NCI-H2107 treated with DMSO at 0.1 percent for 48 hours (cell line): ENCODE measurements at regions not wholly inside any gene's neighbourhood (a gene's known extent, or its start where the extent isn't known, plus 50 kb on each side); places are given as distances from the start of the nearest gene placed in this dataset.
"Not testable (repeated sequence)": the region's sequence is repeated elsewhere in the genome, so short reads cannot be mapped to it uniquely, and the experiment has no call there.

Experiments
- DNase-seq: peaks from one replicate; lab custom pipeline; 2025; ENCODE audit not compliant: unreplicated experiment; lab: John Stamatoyannopoulos, UW

DNA sequence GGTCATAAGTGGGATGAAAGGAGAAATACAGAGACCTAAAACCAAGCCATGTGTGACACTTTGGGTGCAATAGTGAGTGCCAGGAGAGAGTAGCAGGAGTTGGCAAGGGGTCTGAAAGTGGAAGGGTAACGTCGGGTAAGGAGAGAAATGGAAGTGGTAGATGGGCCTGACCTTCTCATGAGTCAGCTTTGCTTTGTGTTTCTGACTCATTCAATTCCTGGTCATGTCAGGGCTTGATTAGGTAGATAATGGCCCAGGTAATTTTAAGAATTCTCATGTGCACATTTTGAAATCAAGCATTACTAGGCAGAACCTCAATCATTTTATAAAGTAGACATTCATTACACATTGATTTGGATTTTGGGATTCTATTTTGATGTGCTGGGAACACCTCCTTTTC, 262.5 kb downstream of the SOX2 start:
- no peak for DNase-seq

DNA sequence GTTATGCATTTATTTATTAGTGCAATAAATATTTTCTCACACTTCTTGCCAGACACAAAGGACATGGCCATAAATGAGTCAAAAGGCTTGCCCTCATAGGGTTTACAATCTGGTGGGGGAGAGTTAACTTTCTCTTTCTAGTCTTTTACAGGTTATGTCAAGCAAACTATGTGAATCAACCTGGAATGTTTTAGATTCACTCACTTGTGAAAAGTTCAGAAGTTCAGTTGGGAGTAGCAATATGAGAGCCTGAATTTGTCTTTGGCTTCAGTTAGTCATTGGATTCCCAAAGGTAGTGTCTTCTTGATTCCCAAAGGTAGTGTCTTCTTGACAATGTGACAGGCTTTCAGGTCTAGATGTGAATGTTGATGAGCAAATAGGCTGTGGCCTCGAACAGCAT, 264.8 kb downstream of the SOX2 start:
- no peak for DNase-seq

DNA sequence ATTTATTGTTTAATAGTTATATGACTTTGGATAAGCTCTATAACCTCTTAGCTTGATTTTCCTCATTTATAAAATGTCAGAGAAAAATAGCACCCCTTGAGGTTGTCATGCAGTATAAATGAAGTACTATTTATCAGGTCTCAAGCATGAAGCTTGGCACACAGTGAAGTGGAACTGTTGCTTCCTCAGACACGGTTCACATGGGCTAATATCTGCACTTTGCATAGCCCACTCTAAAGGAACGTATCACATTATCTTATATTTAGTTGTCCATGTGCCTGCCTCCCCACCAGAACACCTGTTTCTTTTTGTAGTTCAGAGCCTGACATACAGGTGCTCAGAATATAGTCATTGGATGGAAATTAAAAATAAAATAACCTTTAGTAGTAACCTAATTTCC, 273.7 kb downstream of the SOX2 start:
- no peak for DNase-seq

DNA sequence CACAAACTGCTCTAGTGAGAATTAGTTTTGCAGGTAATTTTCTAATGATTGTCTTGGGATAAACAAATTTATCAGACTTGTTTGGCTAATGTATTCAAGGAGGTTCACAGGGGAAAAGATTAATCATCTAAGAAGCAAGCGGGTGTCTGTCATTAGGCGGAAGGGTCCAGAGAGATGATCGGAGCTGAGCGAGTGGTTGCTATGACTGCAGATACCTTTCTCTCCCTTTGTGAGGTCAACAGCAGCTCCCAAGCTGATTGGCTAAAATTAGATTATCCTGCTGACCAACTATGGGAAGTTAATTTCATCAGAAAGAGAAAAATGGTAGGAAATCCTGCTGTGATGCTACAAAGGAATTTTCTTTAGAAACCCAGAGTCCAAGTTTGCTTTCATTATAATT, 276.0 kb downstream of the SOX2 start:
- no peak for DNase-seq

DNA sequence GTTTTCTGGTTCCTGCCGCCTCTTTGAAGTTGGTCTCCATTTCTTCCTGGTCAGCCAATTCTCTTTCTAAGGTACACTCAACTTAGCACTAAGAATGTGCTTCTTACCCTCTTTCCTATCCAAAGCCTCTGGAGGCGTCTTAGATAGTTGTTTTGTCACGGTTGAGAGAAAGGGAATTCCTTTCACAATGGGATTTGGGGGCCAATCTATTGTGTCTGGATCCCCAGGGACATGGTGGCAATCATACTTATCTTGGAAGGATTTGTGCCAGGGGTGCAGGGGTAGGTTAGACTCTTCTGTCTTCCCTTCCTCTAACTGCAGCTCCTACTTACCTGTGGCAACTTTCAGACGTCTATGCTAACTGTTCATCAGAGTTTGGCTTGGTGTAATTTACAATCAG, 287.1 kb downstream of the SOX2 start:
- DNase-seq, result no peak

DNA sequence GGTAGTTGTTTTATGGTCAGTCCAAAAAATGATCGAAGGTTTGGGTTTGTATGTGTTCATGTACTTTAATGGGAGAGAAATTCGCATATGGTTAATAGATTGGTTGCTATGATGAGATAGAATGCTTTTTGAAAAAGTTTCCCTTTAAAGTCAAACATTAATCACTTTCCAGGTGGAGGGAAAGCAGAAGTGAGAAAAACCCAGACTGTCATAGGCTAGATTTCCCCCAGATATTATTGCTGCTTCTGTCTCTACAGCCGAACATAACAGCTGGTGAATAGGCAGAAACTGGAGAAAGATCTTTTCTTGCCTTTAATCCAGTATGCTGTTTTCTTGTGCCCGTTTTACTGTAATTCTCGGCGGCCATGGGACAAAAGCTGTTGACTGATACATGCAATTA, 287.6 kb downstream of the SOX2 start:
- DNase-seq, result no peak

DNA sequence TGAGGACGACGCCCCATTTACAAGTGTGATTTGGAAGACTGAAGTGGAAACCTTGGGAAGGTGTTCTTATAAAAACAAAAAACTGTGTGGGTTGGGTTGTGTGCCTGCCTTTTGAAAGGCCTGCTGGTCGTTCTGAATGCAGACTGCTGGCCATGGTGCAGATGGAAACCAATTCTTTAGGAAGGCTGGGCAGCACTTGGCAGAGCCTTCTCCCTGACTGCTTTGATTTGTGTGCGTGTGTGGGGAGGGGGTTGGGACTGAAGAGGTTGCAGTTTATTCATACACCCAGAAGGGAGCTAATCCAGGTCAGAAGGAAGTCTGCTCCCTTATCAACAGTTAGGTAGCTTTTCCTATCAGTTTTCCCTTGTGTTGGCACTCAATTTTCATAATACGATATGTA, 288.7 kb downstream of the SOX2 start:
- no peak for DNase-seq

DNA sequence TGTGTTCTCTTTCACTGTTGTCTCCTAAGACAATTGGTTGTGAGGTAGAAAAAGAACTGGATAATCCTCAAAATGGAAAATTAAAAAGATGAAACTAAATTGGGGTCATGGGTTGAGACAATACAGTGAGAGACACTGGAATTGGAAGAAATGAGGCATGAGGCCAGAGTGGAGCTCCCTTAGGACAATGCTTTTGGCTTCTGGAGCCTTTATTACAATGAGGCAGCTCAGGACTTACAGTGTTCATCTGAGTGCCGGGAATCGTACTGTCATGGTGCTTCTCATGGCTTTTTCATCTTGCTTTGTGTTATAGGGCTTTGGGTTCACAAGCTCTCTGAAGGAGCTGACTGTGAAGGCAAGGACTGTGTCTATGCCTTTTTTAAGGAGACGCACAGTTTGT, 293.5 kb downstream of the SOX2 start:
- no peak for DNase-seq

DNA sequence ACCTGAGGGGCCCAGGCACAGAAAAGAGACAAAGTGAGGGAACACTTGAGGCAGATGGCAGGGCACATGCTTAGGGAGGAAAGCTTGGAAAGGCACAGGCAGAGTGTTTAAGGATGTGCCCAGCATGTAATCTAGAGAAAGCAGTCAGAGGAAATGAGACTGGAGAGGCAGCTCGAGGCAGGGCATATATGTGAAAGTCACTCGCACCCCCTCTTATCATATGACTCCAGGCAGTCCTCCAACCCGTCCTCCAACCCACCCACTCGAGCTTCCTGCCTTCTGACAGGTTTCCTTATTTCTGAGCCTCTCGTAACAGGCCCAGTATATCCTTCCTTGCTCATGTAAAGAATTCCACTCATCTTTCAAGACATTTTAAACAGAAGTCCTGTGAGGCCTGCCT, 294.0 kb downstream of the SOX2 start:
- no peak for DNase-seq

DNA sequence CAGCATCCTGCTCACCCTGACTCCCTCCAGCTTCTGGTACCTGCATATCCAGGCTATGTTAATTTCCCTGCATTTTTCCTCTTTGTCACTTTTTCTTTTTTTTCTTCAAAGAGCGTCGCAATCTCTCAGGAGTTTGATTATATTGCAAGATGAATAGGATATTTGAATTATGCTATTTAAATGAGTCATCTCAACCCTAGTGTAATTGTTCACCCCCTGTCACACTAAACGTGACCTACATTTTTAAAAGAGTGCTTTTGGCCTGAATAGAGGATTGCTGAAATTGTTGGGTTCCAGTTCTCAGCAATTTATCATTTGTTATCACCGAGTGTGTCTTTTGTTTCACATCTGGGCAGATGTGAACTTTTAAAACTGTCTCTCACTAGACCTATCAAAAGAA, 294.7 kb downstream of the SOX2 start:
- no peak for DNase-seq

DNA sequence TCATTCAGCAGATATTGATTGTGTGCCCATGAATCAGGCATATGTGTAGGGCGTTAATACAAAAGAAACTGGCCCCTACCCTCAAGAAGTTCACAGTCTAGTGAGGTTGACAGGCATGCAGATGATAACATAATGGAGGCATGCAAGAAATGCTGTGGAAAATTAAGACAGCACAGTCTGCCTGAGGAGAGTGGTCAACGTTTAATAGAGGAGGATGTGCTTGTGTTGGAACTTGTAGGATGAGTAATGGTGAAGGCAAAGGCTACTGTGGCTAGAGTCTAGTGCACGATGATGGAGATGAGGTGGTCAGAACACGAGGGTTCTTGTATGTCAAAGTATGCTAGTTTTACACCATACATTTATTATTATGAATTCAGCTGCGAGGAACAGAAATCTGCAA, 295.7 kb downstream of the SOX2 start:
- DNase-seq, result no peak

DNA sequence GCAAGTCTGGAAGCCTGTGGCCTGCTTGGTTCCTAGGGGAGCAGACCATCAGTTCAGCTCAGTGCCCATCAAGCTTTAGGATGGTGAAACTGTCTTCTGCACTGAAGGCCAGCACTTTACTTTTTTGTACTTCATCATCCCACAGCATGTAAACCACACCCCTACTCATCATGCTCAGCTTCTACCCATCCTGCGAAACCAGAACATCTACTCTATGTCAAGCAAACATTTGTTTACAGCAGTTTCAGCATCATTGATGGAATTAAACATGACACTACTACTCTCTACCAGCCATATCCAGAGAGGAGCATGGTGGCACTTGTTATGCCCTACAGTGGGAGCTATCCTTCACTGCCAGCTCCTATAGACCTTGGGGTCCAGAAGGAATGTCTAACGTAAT, 306.6 kb downstream of the SOX2 start:
- DNase-seq, result no peak

DNA sequence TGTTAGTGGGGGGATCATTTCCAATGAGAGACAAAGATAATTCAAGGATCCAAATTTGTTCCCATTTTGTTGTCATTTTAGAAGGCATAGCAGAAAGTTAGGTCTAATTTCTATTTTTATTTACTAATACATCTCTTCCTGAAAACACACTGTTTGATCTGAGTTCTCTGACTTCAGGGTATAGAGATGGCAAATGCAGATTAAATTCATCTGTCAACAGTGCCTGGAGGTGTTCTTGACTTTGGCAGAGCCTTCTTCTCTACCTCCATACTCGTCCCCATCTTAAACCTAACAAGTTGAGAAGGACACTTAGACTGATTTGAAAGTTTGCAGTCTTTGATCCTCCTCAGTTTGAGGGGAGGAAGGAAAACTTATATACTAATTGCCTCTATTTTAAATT, 308.2 kb downstream of the SOX2 start:
- no peak for DNase-seq

DNA sequence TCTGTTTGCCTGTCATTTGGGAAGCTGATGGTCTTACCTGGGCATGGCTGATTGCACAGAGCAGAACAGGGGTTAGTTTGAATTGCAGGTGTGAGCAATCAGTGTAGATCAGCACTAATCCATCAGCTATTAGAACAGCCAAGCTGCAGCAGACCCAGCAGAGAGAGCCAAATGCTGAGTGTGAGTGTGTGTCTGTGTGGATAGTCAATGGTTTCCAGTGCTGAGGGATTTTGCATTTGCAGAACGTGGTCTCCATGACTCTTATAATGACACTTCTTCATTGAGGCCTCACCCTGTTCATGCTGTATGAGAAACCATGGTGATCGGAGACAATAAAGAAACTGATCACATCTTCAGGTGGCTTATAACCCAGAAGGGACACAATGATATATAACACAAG, 312.1 kb downstream of the SOX2 start:
- DNase-seq, result no peak

DNA sequence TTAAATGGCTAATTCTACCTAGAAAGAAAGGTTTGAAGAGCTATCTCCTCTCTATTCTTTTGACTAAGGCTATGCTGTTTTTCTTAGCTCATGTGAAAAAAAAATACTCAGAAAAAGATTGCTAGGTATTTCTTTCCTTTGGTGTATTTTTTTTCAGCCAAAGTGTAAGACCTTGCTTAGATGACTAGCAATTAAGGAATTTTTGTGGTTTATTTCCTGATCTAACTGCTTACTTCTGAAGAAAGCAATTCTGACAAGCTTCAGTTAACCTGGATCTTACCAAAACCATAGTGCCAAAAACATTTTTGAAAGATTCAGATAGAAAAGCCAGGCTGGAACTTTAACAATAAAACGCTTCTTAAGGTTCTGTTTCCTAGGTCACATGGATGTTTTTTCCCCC, 315.6 kb downstream of the SOX2 start:
- no peak for DNase-seq

DNA sequence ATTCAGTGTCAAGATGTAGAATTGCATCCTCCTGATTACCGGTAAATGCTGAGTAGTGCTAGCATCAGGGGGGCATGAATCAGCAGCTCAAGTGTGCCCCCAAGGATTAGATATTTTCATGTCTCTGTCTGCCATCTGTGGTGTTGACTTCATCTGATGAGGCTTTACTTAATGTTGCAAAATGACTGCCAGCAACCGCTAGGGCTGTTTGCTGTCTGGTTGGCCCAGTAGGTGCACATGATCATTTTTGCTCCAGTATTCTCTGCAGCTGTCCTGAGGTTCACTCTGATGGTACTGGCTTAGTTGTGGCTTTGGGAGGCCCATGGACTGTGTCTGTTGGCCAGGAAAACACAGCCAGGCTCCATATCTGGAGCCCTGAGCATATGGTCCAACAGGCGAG, 316.4 kb downstream of the SOX2 start:
- no peak for DNase-seq

DNA sequence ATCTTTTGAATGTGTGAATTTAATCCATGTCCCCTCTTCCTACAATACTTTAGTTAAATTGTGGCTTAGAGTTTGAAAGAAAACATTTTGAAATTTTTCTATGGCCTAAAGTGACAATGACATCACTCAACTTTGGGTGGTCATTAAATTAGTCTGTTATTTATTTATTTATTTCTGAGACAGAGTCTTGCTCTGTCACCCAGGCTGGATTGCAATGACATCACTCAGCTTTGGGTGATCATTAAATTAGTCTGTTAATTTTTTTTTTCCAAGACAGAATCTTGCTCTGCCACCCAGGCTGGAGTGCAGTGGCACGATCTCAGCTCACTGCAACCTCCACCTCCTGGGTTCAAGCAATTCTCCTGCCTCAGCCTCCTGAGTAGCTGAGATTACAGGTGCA, 322.5 kb downstream of the SOX2 start:
- DNase-seq, result not testable (repeated sequence)

DNA sequence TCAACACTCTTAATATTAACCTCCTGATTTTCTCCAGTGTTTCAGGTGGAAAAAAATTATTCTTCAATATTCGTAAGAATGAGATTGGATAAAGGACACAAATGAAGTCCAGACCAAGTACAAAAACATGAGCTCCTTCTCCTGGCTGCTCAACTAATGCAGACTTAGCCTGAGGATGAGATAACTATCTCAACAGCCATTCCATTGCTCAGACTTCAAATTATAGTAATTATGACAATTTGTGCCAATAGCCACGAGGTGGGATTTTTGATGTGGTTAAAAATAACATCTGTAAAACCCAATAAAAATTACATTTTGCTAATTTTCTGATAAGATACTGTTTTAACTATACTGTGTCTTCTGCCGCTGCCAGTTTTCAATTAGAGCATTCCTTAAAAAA, 323.6 kb downstream of the SOX2 start:
- no peak for DNase-seq

DNA sequence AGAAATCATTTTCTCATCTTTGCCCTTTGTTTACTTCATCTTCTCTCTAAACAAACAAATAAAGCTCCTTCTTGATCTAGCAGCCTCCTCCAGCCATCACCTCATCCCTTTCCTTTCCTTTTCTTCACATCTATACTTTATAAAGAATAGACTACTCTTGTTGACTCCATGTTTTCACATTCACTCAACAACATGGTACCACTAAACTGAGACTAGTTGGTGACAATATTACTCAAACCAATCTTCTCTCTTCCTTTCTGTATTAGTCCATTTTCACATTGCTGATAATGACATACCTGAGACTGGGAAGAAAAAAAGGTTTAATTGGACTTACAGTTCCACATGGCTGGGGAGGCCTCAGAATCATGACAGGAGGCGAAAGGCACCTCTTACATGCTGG, 324.7 kb downstream of the SOX2 start:
- no peak for DNase-seq

DNA sequence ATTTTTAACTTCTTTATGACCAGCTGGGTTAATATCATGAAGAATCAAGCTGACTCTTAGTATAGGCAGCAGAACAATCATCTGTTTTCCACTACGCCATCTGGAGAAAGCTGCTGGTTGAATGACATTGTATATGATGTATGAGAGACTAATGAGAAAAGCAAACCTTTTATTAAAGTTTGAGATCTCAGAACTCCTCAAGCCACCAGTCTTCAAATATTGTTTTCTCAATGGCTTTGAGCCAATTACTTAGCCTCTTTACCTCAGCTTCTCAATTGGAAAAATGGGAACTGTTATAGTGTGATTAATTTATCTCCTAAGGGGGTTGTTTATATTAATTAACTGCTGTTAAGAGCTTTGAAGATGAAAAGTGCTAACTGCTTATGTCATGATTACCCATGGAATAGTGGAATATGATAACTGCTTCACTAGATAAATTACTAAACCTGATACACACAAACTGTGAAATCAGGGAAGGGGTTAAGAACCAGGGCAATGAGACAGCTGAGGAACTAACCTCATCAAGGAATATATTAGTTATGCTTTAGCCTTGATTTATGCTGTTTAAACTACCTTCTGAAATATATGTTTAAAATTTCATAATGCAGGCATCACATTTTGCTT, 330.1 kb downstream of the SOX2 start:
- no peak for DNase-seq

DNA sequence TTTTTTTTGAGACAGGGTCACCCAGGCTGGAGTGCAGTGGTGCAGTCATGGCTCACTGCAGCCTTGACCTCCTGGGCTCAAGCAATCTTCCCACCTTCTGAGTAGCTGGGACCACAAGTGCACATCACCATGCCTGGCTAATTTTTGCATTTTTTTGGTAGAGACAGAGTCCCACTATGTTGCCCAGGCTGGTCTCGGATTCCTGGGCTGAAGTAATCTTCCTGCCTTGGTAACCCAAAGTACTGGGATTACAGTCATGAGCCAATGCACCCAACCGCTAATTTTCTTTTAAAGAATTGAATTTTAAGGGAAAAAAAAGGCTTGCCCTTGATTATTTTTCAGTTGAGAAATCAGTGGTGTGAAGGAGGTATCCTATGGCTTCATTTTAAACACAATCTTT, 334.0 kb downstream of the SOX2 start:
- DNase-seq, result no peak

DNA sequence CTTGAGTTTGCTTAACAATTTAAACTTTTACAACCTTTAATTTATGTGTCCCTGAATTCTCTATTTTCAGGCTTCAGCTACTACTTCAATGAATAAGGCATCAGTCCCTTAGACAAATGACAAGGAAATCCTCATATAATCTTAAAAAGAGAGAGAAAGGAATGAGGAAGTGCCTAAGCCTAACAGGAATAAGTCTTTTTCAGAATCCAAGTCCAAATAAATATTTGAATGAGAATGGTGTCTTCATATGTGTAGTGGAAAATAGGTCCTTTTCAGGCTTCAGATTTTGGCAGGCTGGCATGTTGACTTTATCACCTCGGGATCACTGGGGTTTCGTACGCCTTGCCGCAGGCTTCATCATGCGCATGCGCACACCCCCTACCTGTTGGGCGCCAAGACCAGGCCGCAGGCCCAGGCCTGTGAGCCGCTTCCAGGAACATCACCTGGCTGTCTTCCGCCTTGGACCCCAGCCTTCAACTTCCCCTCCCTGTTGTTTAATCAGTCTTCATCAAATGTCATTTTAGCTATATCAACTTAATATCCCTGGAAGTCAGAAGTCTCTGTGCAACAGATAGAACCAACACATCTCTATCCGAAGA, 334.5 kb downstream of the SOX2 start:
- no peak for DNase-seq

DNA sequence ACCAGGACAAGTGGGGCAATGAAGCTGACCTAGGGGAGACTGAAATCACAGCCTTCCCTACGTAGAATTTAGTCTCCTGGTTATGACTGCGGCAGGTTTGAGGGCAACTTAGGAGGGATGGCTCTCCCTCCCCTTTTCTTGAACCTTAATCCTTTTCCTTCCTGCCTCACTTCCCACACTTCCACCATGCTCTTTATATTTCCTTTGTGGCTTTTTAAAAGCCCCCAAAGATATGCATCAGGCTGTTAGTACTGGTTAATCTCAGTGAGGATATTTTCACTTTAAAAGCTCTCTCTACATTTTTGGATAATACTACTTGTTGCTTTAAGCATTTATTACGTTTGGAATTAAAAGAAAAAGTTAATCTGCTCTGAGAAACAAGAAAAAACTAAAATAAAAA, 339.2 kb downstream of the SOX2 start:
- DNase-seq, result no peak
